GM19238 (cell line): ENCODE measurements at regions not wholly inside any gene's neighbourhood (a gene's known extent, or its start where the extent isn't known, plus 50 kb on each side); places are given as distances from the start of the nearest gene placed in this dataset.
"Not testable (repeated sequence)": the region's sequence is repeated elsewhere in the genome, so short reads cannot be mapped to it uniquely, and the experiment has no call there.

ENCODE experiments used
- DNase-seq: peaks from one replicate; pipeline ENCODE4 v3.0.0; 2011; ENCODE audit warnings: low spot score; ENCODE audit not compliant: insufficient read length

- DNase-seq, result no peak
Observed at GRCh38 chr5:91469517-91470165, 86.5 kb upstream of the ARRDC3 start.

DNA sequence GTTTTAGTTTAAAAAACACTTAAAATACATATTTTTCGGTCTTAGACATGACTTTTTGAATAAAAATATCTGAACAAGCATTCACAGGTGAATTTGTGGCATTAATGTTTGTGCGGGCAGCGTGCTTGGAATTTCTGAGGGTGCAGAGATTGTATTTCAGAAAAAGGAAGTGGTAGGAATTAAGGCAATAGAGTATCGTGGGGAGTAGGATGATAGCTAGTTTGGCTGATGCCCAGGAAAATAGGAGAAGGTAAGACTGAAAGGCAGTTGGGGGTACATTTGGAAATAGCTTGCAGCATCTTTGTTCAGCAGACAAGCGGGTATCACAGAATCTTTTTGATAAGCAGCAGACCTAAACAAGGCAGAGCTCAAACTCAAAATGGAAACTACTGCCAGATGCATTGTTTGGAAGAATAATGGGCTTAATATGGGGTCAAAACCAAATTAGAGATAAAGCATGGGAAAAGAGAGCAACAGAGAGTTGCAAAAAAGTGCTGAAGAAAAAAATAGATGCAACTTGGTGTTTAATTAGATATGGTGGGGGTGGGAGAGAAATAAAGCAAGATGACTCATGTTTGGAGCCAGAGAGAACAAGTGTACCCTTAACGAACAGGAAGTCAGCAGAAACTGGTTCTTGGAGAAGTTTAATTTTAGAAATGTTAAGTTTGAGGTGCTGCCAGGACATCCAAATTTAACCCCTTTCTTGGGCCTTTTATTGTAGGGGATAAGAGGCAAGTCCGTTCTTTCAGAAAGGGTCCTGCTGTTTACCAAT, 85.7 kb upstream of the ARRDC3 start:
- no peak for DNase-seq

DNA sequence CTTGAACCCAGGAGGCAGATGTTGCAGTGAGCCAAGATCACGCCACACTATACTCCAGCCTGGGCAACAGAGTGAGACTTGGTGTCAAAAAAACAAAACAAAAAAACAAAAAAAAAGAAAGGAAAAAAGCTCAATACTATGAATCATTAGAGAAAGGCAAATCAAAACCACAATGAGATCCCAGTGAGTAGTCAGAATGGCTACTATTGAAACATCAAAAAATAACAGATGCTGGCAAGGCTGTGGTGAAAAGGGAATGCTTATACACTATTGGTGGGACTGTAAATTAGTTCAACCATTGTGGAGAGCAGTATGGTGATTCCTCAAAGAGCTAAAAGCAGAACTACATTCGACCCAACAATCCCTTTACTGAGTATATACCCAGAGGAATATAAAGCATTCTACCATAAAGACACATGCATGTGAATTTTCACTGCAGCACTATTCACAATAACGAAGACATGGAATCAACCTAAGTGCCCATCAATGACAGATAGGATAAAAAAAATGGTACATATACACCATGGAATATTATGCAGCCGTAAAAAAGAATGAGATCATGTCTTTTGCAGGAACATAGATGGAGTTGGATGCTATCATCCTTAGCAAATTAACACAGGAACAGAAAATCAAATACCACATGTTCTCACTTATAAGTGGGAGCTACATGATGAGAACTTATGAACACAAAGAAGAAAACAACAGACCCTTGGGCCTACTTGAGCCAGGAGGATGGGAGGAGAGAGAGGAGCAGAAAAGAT, 81.9 kb upstream of the ARRDC3 start:
- no peak for DNase-seq

DNA sequence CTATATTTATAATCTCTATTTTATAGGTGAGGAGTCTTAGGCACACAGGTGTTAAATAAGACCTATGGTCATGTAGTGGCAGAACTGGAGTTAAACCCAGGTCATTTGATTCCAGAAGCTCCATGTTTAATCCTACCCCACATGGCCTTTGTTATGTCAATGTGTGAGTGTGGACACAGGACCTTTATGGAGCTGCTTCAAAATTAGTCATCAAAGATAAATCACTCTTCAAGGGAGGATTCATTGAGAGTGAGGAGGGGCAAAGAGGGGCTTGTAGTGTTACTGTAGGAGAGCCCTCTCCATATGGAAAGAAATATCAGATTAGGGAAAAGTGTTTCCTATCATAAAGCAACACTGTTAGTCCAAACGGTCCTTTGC, 74.6 kb upstream of the ARRDC3 start:
- no peak for DNase-seq

DNA sequence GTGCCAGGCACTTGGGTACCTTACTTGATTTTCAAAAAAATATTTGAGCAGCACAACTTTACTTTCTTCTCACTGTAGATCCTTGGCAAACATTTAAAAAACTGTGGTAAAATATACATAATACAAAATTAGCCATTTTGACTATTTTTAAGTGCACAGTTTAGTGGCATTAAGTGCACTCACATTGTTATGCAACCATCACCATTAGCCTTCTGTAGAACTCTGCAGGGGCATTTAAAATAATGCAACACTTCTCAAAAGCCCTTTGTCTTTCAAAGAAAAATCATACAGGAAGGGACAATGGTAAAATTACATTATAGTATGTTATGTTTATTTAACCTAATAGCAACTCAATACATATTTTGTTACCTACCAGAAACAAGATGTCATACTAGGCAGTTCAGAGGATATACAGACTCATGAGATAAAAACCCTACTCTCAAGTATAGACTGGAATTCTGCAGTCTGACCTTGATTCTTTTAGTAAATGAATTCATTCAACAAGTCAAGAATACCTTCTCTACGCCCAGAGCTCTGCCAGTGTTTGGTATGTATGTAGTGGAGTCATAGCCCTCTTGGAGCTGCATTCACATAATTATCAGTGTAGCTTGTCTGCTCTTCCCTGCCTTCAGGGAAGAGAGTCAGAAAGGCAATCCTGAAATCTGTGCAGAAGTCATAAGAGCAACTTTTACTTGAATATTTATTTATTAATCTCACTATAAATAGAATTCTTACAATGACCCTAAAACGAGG, 74.0 kb upstream of the ARRDC3 start:
- no peak for DNase-seq

DNA sequence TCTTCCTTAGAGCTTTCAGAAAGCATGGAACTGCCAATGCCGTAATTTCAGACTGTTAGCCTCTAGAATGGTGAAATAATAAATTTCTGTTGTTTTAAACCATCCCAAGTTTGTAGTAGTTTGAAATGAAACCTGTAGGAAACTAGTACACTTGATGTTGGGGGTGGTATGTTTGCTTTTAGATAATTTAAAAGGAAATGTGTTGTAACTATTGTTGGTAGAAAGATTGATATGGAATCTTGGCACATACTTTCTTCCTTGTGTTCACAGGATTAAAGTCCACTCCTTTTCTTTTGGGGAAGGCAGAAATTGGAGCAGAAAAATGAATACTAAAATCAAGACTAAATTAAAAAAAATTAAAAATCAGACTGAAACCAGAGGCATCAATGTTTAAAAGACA, 66.0 kb upstream of the ARRDC3 start:
- no peak for DNase-seq

DNA sequence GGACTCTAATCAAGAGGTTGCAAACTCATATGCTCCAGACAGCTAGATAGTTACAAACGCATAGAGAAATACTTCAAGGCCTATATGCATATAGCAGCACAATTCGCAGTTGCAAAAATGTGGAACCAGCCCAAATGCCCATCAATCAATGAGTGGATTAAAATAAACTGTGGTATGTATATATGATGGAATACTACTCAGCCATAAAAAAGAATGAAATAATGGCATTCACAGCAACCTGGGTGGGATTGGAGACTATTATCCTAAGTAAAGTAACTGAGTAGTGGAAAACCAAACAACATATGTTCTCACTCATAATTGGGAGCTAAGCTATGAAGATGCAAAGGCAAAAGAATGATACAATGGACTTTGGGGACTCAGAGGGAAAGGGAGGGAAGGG, 65.0 kb upstream of the ARRDC3 start:
- DNase-seq, result not testable (repeated sequence)

DNA sequence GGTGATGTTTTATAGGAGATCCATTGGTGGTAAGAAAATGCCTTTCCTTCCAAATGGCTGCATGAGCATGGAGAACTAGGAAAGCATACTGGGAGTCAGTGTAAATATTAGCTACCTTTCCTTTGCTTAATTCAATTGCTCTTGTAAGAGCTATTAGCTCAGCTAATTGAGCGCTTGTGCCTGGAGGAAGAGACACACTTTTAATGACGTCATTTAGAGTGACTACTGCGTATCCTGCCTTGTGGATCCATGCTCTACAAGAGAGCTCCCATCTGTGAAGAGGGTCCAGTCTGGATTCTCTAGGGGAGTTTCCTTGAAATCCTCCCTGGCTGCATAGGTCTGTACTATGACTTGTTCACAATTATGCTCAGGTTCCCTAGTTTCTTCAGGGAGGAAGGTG, 63.8 kb upstream of the ARRDC3 start:
- DNase-seq, result not testable (repeated sequence)

GRCh38 chr5:91443761-91444467, 60.8 kb upstream of the ARRDC3 start:
- no peak for DNase-seq

- DNase-seq, result no peak
Observed at GRCh38 chr5:91443023-91443422, 59.9 kb upstream of the ARRDC3 start.

- no peak for DNase-seq
Observed at GRCh38 chr5:91441082-91441481, 58.0 kb upstream of the ARRDC3 start.

DNA sequence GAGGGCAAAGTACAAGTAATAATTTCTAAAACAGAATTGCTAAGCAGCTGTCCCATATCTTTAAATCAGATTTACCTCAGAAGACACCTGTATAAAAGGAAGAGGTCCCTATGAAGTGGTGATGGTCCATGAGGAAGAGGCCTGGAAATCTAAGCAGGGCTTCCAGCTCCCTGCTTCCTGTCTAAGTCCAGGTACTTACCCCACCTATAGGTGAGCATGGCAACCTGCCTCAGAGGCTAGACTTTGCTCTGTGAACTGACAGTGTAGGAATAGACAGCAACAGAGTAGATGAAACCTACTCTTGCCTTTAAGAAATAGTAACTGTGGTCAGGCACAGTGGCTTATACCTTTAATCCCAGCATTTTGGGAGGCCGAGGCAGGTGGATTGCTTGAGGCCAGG, 55.8 kb upstream of the ARRDC3 start:
- no peak for DNase-seq

DNA sequence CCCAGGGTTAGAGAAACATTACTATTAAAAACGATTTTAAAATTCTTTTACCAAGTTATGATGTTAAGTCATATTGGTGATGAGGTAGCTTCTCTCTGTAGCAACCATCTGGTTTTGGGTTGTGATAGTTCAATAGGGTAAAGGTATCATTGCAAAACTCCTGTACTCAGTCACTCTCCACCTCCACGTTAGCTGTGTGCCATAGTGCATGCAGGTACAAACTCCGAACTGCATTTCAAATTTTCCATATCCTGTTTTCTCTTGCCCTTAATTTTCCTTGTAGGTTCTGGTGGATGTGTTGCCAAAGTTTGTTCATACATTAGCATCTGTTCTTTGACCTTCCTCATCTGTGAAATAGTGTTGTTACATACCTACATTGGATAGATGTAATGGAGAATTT, 53.1 kb upstream of the ARRDC3 start:
- DNase-seq, result no peak

- no peak for DNase-seq
Observed at GRCh38 chr5:91434348-91434747, 51.2 kb upstream of the ARRDC3 start.

DNA sequence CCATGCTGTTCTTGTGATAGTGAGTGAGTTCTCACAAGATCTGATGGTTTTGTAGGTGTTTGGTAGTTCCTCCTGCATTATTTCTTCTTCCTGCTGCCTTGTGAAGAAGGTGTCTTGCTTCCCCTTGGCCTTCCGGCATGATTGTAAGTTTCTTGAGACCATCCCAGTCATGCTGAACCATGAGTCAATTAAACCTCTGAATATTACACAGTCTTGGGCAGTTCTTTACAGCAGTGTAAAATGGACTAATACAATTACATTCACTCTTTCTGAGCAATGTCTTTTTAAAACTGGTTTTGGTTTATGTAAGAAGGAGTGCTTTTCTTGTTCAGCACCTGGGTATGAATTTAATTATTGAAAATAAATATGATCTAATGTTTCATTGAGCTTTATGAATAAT, 50.7 kb upstream of the ARRDC3 start:
- no peak for DNase-seq
